ENCODE measurements at regions not wholly inside any gene's neighbourhood (a gene's known extent, or its start where the extent isn't known, plus 50 kb on each side); places are given as distances from the start of the nearest gene placed in this dataset.

GRCh38 chr18:45361125-45361851, 254.0 kb upstream of the SLC14A2 start:
- TF ChIP-seq SMC3 (IDR thresholded peaks at IDR 0.05; ENCODE audit: low read depth, low read length): no peak
- TF ChIP-seq, protein P1, sequence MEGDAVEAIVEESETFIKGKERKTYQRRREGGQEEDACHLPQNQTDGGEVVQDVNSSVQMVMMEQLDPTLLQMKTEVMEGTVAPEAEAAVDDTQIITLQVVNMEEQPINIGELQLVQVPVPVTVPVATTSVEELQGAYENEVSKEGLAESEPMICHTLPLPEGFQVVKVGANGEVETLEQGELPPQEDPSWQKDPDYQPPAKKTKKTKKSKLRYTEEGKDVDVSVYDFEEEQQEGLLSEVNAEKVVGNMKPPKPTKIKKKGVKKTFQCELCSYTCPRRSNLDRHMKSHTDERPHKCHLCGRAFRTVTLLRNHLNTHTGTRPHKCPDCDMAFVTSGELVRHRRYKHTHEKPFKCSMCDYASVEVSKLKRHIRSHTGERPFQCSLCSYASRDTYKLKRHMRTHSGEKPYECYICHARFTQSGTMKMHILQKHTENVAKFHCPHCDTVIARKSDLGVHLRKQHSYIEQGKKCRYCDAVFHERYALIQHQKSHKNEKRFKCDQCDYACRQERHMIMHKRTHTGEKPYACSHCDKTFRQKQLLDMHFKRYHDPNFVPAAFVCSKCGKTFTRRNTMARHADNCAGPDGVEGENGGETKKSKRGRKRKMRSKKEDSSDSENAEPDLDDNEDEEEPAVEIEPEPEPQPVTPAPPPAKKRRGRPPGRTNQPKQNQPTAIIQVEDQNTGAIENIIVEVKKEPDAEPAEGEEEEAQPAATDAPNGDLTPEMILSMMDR (conservative IDR thresholded peaks at IDR 0.05; ENCODE audit: low read depth, low read length): no peak
- no peak for TF ChIP-seq RAD21 (IDR thresholded peaks at IDR 0.05; ENCODE audit: low read length)

Data from IMR-90 (cell line).